GM10266 (cell line): ENCODE measurements at regions not wholly inside any gene's neighbourhood (a gene's known extent, or its start where the extent isn't known, plus 50 kb on each side); places are given as distances from the start of the nearest gene placed in this dataset.
"Not testable (repeated sequence)": the region's sequence is repeated elsewhere in the genome, so short reads cannot be mapped to it uniquely, and the experiment has no call there.

Source experiments
- DNase-seq: peaks from one replicate; pipeline ENCODE4 v3.0.0; 2012; ENCODE audit errors: extremely low spot score
- TF ChIP-seq, protein P1 (sequence below): IDR thresholded peaks from 2 replicates; pipeline ENCODE4 v1.5.1; 2012; ENCODE audit warnings: mild to moderate bottlenecking, low read depth; ENCODE audit not compliant: control insufficient read depth, insufficient read depth; ENCODE audit errors: missing control alignments

DNA sequence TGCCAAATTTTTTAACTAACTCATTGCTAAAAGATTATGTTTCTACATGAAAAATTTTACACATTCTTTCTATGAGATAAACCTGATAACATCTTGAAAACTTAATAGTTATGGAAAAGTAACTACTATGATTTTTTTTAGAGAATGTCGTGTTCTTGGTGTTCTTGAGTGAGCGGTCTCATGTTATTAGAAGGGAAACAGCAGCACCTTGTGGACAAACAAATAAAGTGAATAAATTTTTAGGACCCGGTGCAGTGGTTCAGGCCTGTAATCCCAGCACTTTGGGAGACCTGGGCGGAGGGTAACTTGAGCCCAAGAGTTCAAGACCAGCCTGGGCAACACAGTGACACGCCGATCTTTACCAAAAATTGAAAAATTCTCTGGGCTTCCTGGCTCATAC, 166.0 kb downstream of the FOXD4L6 start:
- TF ChIP-seq, protein P1, sequence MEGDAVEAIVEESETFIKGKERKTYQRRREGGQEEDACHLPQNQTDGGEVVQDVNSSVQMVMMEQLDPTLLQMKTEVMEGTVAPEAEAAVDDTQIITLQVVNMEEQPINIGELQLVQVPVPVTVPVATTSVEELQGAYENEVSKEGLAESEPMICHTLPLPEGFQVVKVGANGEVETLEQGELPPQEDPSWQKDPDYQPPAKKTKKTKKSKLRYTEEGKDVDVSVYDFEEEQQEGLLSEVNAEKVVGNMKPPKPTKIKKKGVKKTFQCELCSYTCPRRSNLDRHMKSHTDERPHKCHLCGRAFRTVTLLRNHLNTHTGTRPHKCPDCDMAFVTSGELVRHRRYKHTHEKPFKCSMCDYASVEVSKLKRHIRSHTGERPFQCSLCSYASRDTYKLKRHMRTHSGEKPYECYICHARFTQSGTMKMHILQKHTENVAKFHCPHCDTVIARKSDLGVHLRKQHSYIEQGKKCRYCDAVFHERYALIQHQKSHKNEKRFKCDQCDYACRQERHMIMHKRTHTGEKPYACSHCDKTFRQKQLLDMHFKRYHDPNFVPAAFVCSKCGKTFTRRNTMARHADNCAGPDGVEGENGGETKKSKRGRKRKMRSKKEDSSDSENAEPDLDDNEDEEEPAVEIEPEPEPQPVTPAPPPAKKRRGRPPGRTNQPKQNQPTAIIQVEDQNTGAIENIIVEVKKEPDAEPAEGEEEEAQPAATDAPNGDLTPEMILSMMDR: peak; percentile 22
- DNase-seq: not testable (repeated sequence)

DNA sequence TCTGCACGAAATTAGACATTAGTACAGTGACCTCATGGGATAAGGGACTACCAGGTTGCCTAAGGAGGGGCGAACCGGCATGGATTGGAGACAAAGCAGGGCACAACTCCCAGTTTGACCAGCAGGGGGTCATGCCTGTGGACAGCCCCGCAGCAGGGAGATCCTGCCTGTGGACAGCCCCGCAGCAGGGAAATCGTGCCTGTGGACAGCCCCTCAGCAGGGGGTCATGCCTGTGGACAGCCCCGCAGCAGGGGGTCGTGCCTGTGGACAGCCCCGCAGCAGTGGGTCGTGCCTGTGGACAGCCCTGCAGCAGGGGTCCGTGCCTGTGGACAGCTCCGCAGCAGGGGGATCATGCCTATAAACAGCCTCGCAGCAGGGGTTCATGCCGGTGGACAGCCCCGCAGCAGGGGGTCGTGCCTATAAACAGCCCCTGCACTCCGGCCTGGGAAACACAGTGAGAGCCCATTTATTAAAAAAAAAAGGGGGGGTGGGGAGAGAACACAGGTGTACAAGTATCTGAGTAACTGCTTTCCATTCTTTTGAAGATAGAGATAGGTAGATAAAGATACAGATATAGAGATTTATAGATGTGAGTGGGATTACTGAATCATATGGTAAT, 176.5 kb downstream of the FOXD4L6 start:
- DNase-seq: not testable (repeated sequence)

DNA sequence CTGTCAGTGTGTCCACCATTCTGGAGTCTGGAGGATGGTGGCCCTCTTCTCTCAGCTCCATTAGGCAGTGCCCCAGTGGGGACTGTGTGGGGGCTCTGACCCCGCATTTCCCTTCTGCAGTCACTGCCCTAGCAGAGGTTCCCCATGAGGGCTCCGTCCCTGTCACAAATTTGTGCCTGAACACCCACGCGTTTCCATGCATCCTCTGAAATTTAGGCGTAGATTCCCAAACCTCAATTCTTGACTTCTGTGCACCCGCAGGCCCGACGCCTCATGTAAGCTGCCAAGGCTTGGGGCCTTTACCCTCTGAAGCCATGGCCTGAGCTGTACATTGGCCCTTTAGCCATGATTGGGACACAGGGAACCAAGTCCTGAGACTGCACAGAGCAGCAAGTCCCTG, 182.3 kb downstream of the FOXD4L6 start:
- DNase-seq: not testable (repeated sequence)

DNA sequence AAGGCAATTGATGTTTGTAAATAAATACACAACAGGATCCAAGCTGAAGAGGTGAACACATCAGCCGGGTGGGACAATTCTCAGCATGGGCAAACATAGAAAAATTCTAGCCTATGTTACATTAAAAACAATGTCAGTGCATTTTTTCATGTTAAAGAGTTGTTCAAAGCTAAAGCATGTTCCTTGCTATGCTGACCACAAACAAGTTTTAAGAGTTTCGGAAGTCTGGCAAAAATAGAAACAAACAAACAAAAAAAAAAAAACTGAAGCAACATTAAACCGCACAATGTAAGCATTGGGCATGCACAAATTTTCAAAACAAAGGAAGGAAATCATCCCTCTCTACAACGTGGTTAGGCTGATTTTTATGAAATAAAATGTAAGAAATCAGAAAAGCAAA, 185.8 kb downstream of the FOXD4L6 start:
- DNase-seq: not testable (repeated sequence)

DNA sequence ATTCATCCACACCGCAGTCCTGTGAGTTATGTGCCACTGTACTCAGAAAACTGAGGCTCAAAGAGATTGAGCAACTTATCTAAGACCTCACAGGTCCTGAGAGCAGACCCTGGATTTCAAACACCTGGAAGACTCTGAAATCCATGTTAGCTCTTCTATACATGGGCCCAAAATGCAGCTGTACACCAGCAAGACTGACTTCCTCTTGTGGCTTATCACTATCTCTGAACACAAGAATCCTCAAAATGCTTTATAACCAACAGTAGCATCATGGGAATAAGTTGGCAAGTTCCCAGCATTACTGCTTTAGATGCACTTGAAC, 188.6 kb downstream of the FOXD4L6 start:
- DNase-seq: not testable (repeated sequence)

DNA sequence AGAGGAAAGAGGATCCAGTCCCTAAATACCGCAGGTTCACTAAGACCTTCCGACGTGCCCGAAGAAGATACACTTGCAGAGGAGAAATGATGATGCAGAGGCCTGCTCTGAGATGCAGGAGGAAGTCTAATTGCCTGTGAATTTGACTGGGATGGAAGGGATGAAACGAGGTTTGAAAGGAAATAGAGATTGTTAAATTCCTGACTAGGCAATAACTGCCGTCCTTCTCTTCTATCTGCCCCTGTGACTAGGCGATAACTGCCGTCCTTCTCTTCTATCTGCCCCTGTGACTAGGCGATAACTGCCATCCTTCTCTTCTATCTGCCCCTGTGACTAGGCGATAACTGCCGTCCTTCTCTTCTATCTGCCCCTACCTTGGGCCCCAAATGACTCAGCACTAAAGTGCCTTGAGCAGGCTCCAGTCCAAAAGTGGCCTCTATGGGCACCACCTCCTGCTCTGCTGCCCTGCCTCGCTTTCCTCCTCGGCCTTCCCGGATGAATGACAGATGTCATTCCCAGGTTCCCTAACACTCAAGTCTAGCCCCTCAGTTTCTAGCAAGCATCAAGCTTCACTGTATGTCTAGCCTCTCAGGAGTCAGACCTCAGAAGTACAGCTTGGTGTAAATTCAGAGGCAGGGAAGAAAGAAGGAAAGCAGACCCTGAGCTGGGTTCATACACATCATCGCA, 189.1 kb downstream of the FOXD4L6 start:
- DNase-seq: not testable (repeated sequence)

DNA sequence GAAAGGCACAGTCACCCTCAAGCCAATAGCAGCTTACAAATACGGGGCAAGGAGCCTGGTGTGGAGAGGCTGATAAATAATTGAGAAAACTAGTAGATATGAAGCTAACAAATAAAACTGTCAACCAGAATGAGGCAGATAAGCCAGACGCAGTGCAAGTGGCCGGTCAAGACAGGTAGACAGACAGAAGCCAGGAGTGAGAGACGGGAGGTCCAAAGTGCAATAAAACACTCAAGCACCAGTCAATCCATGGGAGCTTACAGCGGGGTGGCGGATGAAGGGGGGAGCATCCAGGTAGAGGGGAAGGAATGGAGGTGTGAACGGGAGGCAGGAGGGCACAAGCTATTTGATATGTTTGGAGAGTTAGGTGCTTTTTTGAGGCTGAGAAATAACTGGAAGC, 193.1 kb downstream of the FOXD4L6 start:
- TF ChIP-seq, protein P1: no peak
- no peak for DNase-seq

DNA sequence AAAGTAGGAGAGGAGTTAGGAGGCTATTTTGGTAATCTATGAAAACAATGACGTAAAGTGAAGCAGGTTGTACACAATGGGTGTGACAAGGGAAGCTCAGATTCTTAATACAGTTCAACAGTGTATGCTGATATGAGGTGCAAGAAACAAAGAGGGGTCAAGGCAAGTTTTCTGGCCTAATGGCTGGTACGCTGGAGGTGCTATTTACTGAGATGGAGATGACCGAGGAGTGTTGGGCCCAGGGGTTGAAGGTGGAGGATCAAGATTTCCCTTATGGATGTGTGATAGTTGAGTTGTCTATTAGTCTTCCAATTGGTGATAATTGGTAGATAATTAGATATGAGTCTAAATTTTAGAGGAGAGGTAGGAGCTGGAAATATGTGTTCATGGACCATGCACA, 194.0 kb downstream of the FOXD4L6 start:
- not testable (repeated sequence) for DNase-seq

DNA sequence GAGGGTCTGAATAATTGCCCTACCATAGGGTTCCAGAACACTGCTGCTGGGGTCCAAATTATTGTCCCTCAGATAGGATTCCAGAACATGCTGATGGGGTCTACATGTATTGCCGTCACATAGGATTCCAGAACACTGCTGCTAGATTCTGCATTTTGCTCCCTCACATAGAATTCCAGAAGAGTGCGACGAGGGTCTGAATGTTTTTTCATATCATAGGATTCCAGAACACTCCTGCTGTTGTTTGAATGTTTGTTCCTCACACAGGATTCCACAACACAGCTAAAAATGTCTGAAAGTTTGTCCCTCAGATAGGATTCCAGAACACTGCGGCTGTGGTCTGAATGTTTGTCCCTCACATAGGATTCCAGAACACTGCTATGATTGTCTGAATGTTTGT, 198.1 kb downstream of the FOXD4L6 start:
- not testable (repeated sequence) for DNase-seq

DNA sequence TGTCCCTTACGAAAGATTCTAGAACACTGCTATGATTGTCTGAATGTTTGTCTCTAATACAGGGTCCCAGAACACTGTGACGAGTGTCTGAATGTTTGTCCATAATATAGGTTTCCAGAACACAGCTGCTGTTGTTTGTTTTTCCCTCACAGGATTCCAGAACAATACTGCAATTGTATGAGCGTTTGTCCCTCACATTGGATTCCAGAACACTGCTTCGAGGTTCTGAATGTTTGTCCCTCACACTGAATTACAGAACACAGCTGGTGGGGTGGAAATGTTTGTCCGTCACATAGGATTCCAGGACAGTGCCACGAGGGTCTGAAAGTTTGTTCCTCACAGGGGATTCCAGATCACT, 199.0 kb downstream of the FOXD4L6 start:
- DNase-seq: not testable (repeated sequence)

DNA sequence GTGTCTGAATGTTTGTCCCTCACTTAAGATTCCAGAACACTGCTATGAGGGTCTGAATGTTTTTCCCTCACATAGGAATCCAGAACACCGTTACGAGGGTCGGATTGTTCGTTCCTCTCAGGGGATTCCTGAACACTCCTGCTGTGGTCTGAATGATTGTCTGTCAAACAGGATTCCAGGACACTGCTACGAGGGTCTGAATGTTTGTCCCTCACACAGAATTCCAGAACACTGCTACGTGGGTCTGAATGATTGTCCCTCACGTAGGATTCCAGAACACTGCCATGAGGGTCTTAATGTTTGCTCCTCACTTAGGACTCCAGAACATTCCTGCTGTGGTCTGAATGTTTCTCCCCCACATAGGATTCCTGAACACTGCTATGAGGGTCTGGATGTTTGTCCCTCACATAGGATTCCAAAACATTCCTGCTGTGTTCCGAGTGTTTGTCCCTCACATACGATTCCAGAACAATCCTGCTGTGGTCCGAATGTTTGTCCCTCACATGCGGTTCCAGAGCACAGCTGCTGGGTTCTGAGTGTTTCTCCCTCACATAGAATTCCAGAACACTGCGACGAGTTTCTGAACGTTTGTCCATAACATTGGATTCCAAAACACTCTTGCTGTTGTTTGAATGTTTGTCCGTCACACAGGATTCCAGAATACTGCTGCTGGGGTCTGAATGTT, 199.5 kb downstream of the FOXD4L6 start:
- no peak for DNase-seq
- TF ChIP-seq, protein P1: no peak
